Left ventricle myocardium inferior (tissue), 1 donor: ENCODE measurements at regions not wholly inside any gene's neighbourhood (a gene's known extent, or its start where the extent isn't known, plus 50 kb on each side); places are given as distances from the start of the nearest gene placed in this dataset.

Experiments
- DNase-seq: peaks from one replicate; pipeline ENCODE4 v3.0.0-alpha.2; 2020
- H3K27ac ChIP-seq: fragments of 200-600 bp; replicated peaks from 2 replicates; pipeline ENCODE4 v1.8.0; 2021
- H3K27me3 ChIP-seq: fragments of 200-600 bp; 2 replicates; pipeline ENCODE4 v1.8.0; 2021; ENCODE audit warnings: low read depth
- H3K36me3 ChIP-seq: fragments of 200-600 bp; 2 replicates; pipeline ENCODE4 v1.8.0; 2021
- H3K4me1 ChIP-seq: fragments of 200-600 bp; 2 replicates; pipeline ENCODE4 v1.8.0; 2021
- H3K4me3 ChIP-seq: fragments of 200-600 bp; 2 replicates; pipeline ENCODE4 v1.8.0; 2021; ENCODE audit warnings: mild to moderate bottlenecking, moderate library complexity
- H3K9me3 ChIP-seq: fragments of 200-600 bp; replicated peaks from 2 replicates; pipeline ENCODE4 v1.8.0; 2021
- intact Hi-C: fragments of 100-400 bp; cut with micrococcal nuclease; formaldehyde crosslinking; loops from one replicate; pipeline ENCODE4 v1.11.0; 2022
- TF ChIP-seq, protein P1 (sequence below): fragments of 200-600 bp; IDR thresholded peaks from 2 replicates; pipeline ENCODE4 v1.8.0; 2021; ENCODE audit warnings: antibody characterized with exemption, mild to moderate bottlenecking, borderline replicate concordance
- donor health status: DM: no; HTN: yes; CAD: no; lungs with severe emphysema.

DNA sequence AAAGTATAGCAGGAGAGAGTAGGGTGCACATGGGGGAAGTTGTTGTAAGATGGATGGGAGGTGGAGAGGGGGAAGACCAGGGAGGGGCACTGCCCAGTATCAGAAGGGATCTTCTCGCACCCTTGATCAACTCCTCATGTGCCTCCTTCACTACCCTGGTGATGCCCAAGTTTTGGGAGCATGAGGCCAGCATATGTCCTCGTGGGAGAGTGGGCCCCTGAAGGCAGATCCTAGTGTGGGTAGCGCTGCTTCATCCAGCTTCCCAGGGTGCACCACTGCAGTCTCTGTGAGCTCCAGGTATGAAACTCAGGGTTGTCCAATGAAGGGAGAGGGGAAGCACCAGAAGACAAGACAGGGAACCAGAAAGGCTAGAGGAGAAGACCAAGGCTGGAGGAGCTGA lies 82.2 kb upstream of the FOXP4 start:
- H3K9me3 ChIP-seq: no peaks in the 10 kb centered on the region
- intact Hi-C loops: loop anchor here (5.0 to 10.0 kb wide), 2 partner anchors 128 to 221 kb away; no protein-coding TSS in a partner anchor
- no peak overlapping the region for H3K27ac ChIP-seq
- TF ChIP-seq, protein P1, sequence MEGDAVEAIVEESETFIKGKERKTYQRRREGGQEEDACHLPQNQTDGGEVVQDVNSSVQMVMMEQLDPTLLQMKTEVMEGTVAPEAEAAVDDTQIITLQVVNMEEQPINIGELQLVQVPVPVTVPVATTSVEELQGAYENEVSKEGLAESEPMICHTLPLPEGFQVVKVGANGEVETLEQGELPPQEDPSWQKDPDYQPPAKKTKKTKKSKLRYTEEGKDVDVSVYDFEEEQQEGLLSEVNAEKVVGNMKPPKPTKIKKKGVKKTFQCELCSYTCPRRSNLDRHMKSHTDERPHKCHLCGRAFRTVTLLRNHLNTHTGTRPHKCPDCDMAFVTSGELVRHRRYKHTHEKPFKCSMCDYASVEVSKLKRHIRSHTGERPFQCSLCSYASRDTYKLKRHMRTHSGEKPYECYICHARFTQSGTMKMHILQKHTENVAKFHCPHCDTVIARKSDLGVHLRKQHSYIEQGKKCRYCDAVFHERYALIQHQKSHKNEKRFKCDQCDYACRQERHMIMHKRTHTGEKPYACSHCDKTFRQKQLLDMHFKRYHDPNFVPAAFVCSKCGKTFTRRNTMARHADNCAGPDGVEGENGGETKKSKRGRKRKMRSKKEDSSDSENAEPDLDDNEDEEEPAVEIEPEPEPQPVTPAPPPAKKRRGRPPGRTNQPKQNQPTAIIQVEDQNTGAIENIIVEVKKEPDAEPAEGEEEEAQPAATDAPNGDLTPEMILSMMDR: no peak
- no peaks in the 10 kb centered on the region for H3K36me3 ChIP-seq
- H3K27me3 ChIP-seq: peaks cover 61% of the 10 kb centered on the region
- H3K4me1 ChIP-seq: no peaks in the 10 kb centered on the region
- no peak overlapping the region for H3K4me3 ChIP-seq
- DNase-seq: no peak

DNA sequence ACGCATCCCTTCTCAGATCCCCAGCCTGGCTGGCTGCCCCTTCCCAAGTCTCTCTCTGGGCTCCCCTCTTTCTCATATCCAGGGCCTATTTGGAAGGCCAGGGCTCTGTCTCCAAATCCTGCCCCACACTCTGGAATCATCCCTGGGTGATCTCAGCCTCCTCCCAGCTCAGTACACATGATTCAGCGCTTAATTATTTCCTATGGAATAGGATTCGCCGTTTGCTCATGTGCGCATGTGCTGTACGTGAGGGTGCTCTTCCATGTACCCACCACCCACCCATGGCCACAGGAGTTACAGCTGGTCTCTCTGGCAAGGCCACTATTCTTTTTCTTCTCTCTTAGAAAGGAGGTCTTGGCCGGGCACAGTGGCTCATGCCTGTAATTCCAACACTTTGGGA lies 81.7 kb upstream of the FOXP4 start:
- H3K36me3 ChIP-seq: no peaks in the 10 kb centered on the region
- H3K4me1 ChIP-seq: no peaks in the 10 kb centered on the region
- no peak for DNase-seq
- H3K9me3 ChIP-seq: no peaks in the 10 kb centered on the region
- intact Hi-C loops: loop anchor here (5.0 to 10.0 kb wide), 2 partner anchors 128 to 220 kb away; no protein-coding TSS in a partner anchor
- H3K27me3 ChIP-seq: peaks cover 61% of the 10 kb centered on the region
- no peak overlapping the region for H3K27ac ChIP-seq
- TF ChIP-seq, protein P1: no peak
- H3K4me3 ChIP-seq: no peak overlapping the region

DNA sequence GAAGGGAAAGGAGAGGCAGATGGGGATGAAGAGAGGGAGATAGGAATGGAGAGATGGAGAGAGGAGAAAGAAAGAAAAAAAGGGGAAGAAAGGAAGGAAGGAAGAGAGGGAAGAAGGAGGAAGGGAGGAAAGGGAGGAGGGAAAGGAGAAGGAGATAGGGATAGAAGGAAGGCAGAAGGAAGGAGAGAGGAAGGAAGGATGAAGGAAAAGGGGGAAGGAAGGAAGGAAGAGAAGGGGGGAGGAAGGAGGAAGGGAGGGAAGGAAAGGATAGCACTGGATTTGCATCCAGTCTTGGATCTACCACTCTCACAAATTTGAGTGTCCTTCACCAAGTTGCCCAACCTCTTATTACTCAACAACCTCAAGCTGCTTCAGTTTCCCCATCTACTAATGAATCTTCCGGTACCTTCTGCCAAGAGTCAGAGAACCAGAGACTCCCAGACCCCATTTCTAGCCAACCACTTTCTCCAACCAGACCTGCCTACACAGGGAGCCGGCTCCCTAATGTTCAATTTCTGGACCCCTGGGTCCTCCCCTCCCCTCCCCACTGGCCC lies 79.7 kb upstream of the FOXP4 start:
- H3K27me3 ChIP-seq: peaks cover 72% of the 10 kb centered on the region

DNA sequence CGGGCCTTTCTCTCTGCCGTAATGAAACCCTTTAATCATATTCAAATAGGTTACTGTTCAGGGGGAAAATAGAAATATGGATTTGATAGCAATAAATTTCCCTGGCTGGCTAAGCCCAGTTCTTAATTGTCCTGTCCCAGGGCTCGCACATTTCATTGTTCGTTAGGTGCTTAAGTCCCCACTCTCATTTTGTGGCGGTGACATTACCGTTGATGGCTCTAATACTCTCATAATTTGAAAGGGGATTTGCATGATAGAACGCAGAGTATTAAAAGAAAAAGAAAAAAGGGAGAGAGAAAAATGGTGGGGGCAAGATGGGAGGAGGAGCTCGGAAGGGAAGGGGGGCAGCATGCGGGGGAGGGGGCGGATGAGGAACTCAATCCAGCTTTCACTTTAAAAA lies 79.1 kb upstream of the FOXP4 start:
- intact Hi-C loops: loop anchor here (10.0 kb wide), 1 partner anchor 218 kb away; no protein-coding TSS in a partner anchor
- no peak for DNase-seq
- H3K27me3 ChIP-seq: peaks cover 78% of the 10 kb centered on the region
- TF ChIP-seq, protein P1: no peak
- H3K36me3 ChIP-seq: no peaks in the 10 kb centered on the region
- no peak overlapping the region for H3K27ac ChIP-seq
- H3K4me1 ChIP-seq: peaks cover 13% of the 10 kb centered on the region
- H3K4me3 ChIP-seq: no peak overlapping the region
- H3K9me3 ChIP-seq: no peaks in the 10 kb centered on the region

More for the DNA sequence above, 79.7 kb upstream of the FOXP4 start:
- Histone ChIP-seq H3K36me3 (no peaks in the 10 kb centered on the region), H3K27ac (no peak overlapping the region), H3K4me1 (peaks cover 12% of the 10 kb centered on the region), H3K9me3 (no peaks in the 10 kb centered on the region), H3K4me3 (no peak overlapping the region)
- TF ChIP-seq, protein P1: no peak
- intact Hi-C loops: loop anchor here (10.0 kb wide), 1 partner anchor 218 kb away; no protein-coding TSS in a partner anchor
- DNase-seq: no peak

DNA sequence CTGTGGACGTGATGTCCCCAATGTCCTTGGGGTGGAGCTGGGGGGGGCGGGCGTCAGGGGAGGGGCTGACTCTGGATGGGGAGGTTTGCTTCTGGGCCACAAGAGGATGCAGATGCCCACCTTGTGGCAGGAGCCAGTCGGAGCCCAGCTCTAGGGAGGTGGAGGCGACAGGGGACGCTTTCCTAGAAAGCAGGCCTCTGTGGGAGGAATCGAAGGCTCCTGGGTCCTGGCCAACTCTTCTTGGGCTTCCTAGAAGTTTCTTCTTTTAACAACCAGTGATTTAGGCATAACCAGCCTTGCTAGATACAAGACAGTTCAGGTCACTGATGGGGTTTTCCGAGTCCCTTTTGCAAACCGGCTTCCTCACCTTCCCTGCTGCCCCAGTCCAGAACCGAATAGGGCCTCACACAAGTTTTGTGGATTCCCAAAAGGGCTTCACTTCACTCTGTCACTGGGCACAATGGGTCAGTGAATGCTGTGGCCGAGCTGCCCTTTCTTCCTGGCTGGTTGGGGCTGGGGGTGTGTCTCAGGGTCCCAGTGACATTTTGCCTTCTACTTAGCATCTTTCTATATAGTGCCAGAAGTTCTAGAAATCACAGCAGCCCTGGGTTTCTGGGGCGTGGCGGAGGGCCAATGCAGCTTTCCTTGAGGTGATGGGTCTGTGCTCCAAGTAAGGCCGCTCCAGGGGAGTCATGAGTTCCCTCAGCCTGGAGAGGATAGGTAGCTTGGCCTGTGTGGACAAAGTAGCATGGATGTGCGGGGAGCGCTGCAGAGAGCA lies 78.4 kb upstream of the FOXP4 start:
- H3K9me3 ChIP-seq: no peaks in the 10 kb centered on the region
- no peak for DNase-seq
- peaks cover 85% of the 10 kb centered on the region for H3K27me3 ChIP-seq
- H3K36me3 ChIP-seq: no peaks in the 10 kb centered on the region
- H3K4me3 ChIP-seq: no peak overlapping the region
- no peak overlapping the region for H3K27ac ChIP-seq
- intact Hi-C loops: loop anchor here (10.0 kb wide), 1 partner anchor 217 kb away; no protein-coding TSS in a partner anchor
- peaks cover 19% of the 10 kb centered on the region for H3K4me1 ChIP-seq
- TF ChIP-seq, protein P1: no peak
